ENCODE measurements at regions not wholly inside any gene's neighbourhood (a gene's known extent, or its start where the extent isn't known, plus 50 kb on each side); places are given as distances from the start of the nearest gene placed in this dataset.

- no peak for DNase-seq
- TF ChIP-seq CTCF (IDR thresholded peaks at IDR 0.05; ENCODE audit: low read depth, low read length, missing control alignments) = no peak
- Histone ChIP-seq H3K36me3 (replicated peaks) (no peaks in the 10 kb centered on the region), H3K4me3 (ENCODE audit: low read depth, low read length) (no peak overlapping the region), H3K27me3 (replicated peaks) (no peaks in the 10 kb centered on the region), H3K27ac (no peak overlapping the region)
- in situ Hi-C loops (cut with HindIII; ENCODE audit: low pct_ligation_motif_present, low sequenced_read_pairs) = no loop called here
These were observed 388.1 kb downstream of the THBS2 start for GRCh38 chr6:168865522-168865921.

GRCh38 chr6:168864541-168865460 lies 388.8 kb downstream of the THBS2 start:
- in situ Hi-C loops (cut with HindIII; ENCODE audit: low pct_ligation_motif_present, low sequenced_read_pairs) = no loop called here
- no peak overlapping the region for H3K4me3 ChIP-seq (ENCODE audit: low read depth, low read length)
- no peaks in the 10 kb centered on the region for H3K36me3 ChIP-seq (replicated peaks)
- H3K27ac ChIP-seq = no peak overlapping the region
- no peak for DNase-seq
- TF ChIP-seq CTCF (IDR thresholded peaks at IDR 0.05; ENCODE audit: low read depth, low read length, missing control alignments) = no peak
- H3K27me3 ChIP-seq (replicated peaks) = no peaks in the 10 kb centered on the region

- H3K27ac ChIP-seq = no peak overlapping the region
- in situ Hi-C loops (cut with HindIII; ENCODE audit: low pct_ligation_motif_present, low sequenced_read_pairs) = no loop called here
- H3K4me3 ChIP-seq (ENCODE audit: low read depth, low read length) = no peak overlapping the region
- no peaks in the 10 kb centered on the region for H3K27me3 ChIP-seq (replicated peaks)
- no peaks in the 10 kb centered on the region for H3K36me3 ChIP-seq (replicated peaks)
- no peak for TF ChIP-seq CTCF (IDR thresholded peaks at IDR 0.05; ENCODE audit: low read depth, low read length, missing control alignments)
- no peak for DNase-seq
These were observed 390.2 kb downstream of the THBS2 start for GRCh38 chr6:168863467-168863866.

- in situ Hi-C loops (cut with HindIII; ENCODE audit: low pct_ligation_motif_present, low sequenced_read_pairs) = no loop called here
- H3K4me3 ChIP-seq (ENCODE audit: low read depth, low read length) = no peak overlapping the region
- no peaks in the 10 kb centered on the region for H3K27me3 ChIP-seq (replicated peaks)
- H3K27ac ChIP-seq = no peak overlapping the region
- TF ChIP-seq CTCF (IDR thresholded peaks at IDR 0.05; ENCODE audit: low read depth, low read length, missing control alignments) = no peak
- H3K36me3 ChIP-seq (replicated peaks) = no peaks in the 10 kb centered on the region
- no peak for DNase-seq
These were observed 391.2 kb downstream of the THBS2 start for GRCh38 chr6:168862346-168862980.

GRCh38 chr6:168860987-168861386 lies 392.7 kb downstream of the THBS2 start:
- Histone ChIP-seq H3K27me3 (replicated peaks) (no peaks in the 10 kb centered on the region), H3K36me3 (replicated peaks) (no peaks in the 10 kb centered on the region), H3K4me3 (ENCODE audit: low read depth, low read length) (no peak overlapping the region), H3K27ac (no peak overlapping the region)
- in situ Hi-C loops (cut with HindIII; ENCODE audit: low pct_ligation_motif_present, low sequenced_read_pairs) = no loop called here
- no peak for TF ChIP-seq CTCF (IDR thresholded peaks at IDR 0.05; ENCODE audit: low read depth, low read length, missing control alignments)
- DNase-seq = no peak

Measured in brain microvascular endothelial cell (primary cell).